ENCODE measurements at regions not wholly inside any gene's neighbourhood (a gene's known extent, or its start where the extent isn't known, plus 50 kb on each side); places are given as distances from the start of the nearest gene placed in this dataset.
"Not testable (repeated sequence)": the region's sequence is repeated elsewhere in the genome, so short reads cannot be mapped to it uniquely, and the experiment has no call there.

- no peak for DNase-seq (ENCODE audit: low read depth in 2 of 2)
Observed at GRCh38 chr12:68422956-68423574, 90.9 kb upstream of the MDM1 start.

- peak; percentile 66 to 69 for DNase-seq (ENCODE audit: low read depth in 2 of 2)
Observed at GRCh38 chr12:68425998-68426397, 93.8 kb upstream of the MDM1 start.

- no peak for DNase-seq (ENCODE audit: low read depth in 2 of 2)
Observed at GRCh38 chr12:68428211-68428610, 96.0 kb upstream of the MDM1 start.

DNA sequence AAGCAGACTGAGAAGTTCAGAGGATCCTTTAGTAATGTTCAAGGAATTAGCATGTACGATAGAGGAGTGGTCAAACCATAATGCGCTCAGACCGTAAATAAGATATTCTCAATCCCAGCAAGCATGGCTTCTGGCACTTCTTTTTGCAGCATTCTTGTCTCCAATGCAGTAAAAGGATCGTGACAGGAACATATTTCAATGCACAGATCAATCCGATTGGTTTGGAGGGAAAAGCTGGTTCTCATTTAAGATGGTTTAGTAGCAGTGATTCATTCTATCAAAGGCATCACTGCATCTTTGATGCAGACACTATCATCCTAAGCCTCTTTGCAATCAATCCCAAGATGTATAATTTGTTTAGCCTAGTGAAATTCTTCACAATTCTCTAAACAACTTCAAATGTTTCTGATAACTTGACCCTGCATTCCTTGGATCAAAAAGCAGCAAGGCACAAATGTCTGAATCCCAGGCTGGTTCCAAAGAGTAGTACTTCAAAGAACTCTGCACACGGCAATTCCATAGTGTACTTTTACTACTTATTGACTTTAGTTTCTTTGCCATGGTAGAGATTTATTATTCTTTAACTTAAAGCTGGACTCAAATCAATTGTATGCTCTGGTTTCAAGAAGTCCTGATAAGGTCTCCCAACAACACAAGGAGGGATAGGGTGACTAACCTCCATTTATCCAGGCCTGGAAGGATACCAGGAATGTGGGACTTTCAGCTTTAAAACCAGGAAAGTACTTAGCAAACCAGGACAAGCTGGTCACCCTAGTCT lies 96.8 kb upstream of the MDM1 start:
- DNase-seq (ENCODE audit: low read depth in 2 of 2): peak; percentile 71 to 77

- DNase-seq (ENCODE audit: low read depth in 2 of 2): no peak
Observed at GRCh38 chr12:68429696-68430095, 97.5 kb upstream of the MDM1 start.

DNA sequence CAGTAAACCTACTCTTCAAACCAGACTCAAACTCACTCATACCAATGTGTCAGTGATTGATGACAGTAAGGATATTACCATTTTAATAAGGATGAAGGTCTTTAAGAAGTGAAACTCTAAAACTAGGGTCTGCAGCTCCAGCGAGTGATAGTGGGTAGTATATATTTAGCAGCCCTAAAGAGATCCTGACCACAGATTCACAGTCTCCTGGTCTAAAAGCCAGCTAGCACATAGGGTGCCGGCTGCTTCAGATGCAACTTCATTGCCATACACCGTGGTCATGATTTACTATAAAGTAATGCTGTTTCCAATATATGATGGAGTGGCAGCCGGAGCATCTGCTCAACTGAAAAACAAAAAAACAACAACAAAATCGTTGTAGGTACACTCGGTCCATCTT lies 99.6 kb upstream of the MDM1 start:
- no peak for DNase-seq (ENCODE audit: low read depth in 2 of 2)

DNA sequence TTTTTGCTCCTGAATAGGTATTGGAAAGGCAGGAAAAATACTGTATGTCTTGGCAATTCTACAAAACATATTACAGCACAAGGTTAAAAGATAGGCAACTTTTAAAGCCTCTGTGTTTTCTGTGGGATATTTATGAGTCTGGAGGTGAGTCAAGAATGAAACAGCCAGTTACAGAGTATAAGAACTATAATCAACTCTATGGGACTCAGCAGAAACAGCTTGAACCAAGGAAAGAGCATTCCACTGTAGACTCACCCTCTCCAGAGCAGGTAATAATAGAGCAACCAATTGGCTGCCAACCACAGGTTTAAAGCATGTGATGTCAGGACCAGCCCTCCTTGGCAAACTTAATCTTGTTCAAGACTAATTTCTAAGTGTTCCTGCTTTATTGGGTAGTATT lies 100.5 kb upstream of the MDM1 start:
- no peak for DNase-seq (ENCODE audit: low read depth in 2 of 2)

- no peak for DNase-seq (ENCODE audit: low read depth in 2 of 2)
Observed at GRCh38 chr12:68434391-68435298, 102.5 kb upstream of the MDM1 start.

DNA sequence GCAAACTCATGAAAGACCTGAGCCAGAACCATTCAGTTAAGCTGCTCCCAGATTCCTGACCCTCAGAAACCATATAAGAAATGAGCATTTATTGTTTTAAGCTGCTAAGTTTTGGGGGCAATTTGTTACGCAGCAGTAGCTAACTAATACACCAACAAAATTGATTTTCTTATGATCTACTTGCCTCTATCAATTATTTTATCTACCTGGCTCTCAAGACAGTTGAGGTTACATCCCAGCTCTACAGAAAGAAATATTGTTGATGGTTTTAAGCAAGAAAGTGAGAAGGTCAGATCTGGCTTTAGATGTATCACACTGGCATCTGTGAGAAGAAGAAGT lies 103.1 kb upstream of the MDM1 start:
- no peak for DNase-seq (ENCODE audit: low read depth in 2 of 2)

DNA sequence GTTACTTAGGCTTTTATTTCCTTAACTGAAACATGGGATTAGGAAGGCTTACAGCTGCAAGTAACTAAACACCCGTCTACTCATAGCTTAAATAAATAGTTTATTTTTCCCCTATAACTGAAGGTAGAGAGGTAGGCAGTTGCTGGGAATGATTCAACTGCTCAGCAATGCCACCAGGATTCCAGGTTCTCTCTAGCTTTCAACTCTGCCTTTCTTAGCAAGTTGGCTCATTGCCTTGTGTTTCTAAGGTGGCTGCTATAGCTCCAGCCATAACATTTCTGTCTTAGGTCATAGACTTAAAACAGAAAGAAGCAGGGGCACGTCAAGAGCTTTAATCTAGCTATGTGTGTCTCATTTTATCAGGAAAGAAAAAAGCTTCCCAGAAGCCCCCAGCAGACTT lies 103.7 kb upstream of the MDM1 start:
- no peak for DNase-seq (ENCODE audit: low read depth in 2 of 2)

- DNase-seq (ENCODE audit: low read depth in 2 of 2): no peak
Observed at GRCh38 chr12:68438601-68439000, 106.4 kb upstream of the MDM1 start.

- no peak for DNase-seq (ENCODE audit: low read depth in 2 of 2)
Observed at GRCh38 chr12:68439368-68440045, 107.3 kb upstream of the MDM1 start.

DNA sequence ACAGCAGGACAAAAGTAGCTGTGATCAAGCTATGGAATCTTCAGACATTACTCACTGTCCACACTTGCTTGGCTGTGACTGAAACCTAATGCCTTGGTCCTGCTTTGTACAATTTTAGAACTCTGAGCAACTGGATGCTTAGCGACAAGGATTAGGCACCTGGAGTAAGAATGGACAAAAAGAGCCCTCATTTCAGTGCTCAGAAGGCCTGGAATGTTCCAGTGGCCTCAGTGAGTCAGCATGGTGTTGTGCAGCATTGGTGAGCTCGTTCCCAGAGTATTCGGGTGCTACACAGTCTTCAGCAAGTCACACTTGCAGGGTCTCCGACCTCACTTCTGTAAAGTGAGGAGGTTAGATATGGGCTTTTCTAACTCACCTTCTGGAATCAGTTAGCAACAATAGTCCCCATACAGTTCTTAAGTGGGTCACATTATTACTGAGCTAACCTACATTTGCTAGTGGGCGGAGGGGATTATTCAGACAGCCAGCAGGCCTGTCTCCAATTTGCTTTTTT lies 108.0 kb upstream of the MDM1 start:
- peak in 1 of 2 experiments; percentile 34 for DNase-seq (ENCODE audit: low read depth in 2 of 2)

DNA sequence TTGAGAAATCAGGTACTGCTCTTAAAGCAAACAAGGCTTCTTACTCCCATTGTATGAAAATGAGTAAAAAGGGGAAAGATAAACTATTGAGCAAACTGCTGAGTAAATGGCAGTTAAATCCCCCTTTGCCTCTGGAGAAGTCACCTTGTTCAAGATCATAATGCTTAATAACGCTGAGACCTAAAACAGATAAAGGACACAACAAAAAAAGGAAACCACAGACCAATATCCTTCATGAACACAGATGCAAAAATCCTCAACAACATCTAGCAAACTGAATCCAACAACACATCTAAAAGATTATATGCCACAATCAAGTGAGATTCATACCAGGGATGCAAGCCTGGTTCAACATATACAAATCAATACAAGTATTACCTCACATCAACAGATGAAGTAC lies 109.0 kb upstream of the MDM1 start:
- no peak for DNase-seq (ENCODE audit: low read depth in 2 of 2)

- DNase-seq (ENCODE audit: low read depth in 2 of 2): not testable (repeated sequence)
Observed at GRCh38 chr12:68442353-68442972, 110.3 kb upstream of the MDM1 start.

GRCh38 chr12:68443695-68444094 lies 111.5 kb upstream of the MDM1 start:
- DNase-seq (ENCODE audit: low read depth in 2 of 2): not testable (repeated sequence)

GRCh38 chr12:68445824-68446223 lies 113.7 kb upstream of the MDM1 start:
- DNase-seq (ENCODE audit: low read depth in 2 of 2): peak; percentile 44 to 53

- no peak for DNase-seq (ENCODE audit: low read depth in 2 of 2)
Observed at GRCh38 chr12:68446384-68446783, 114.2 kb upstream of the MDM1 start.

- DNase-seq (ENCODE audit: low read depth in 2 of 2): no peak
Observed at GRCh38 chr12:68446901-68447796, 115.0 kb upstream of the MDM1 start.

GRCh38 chr12:68447797-68448260 lies 115.7 kb upstream of the MDM1 start:
- no peak for DNase-seq (ENCODE audit: low read depth in 2 of 2)

All from fibroblast of skin of left quadriceps (primary cell).